Activated CD4-positive, alpha-beta T cell treated with anti-CD3 and anti-CD28 coated beads for 1 hour (primary cell): ENCODE measurements at regions not wholly inside any gene's neighbourhood (a gene's known extent, or its start where the extent isn't known, plus 50 kb on each side); places are given as distances from the start of the nearest gene placed in this dataset.

ENCODE experiments used
- DNase-seq: peaks from one replicate; pipeline ENCODE4 v3.0.0-alpha.2; 2020

GRCh38 chr2:9758741-9759140 lies 84.5 kb upstream of the TAF1B start:
- DNase-seq, result no peak

GRCh38 chr2:9760069-9760901 lies 83.0 kb upstream of the TAF1B start:
- DNase-seq, result no peak

GRCh38 chr2:9760902-9761228 lies 82.4 kb upstream of the TAF1B start:
- DNase-seq, result no peak

- no peak for DNase-seq
These were observed 81.7 kb upstream of the TAF1B start for GRCh38 chr2:9761577-9761976.

GRCh38 chr2:9762164-9762563 lies 81.1 kb upstream of the TAF1B start:
- DNase-seq, result no peak

- no peak for DNase-seq
These were observed 80.3 kb upstream of the TAF1B start for GRCh38 chr2:9762941-9763340.

- no peak for DNase-seq
These were observed 79.7 kb upstream of the TAF1B start for GRCh38 chr2:9763356-9764152.

- no peak for DNase-seq
These were observed 79.0 kb upstream of the TAF1B start for GRCh38 chr2:9764153-9764778.

GRCh38 chr2:9765611-9766531 lies 77.4 kb upstream of the TAF1B start:
- DNase-seq, result no peak

- DNase-seq, result no peak
These were observed 75.5 kb upstream of the TAF1B start for GRCh38 chr2:9767656-9768281.

- DNase-seq, result no peak
These were observed 74.9 kb upstream of the TAF1B start for GRCh38 chr2:9768388-9768787.

- DNase-seq, result no peak
These were observed 73.9 kb upstream of the TAF1B start for GRCh38 chr2:9769171-9770005.

GRCh38 chr2:9770006-9770307 lies 73.3 kb upstream of the TAF1B start:
- no peak for DNase-seq

GRCh38 chr2:9770308-9771100 lies 72.8 kb upstream of the TAF1B start:
- DNase-seq, result peak; percentile 32

- no peak for DNase-seq
These were observed 72.2 kb upstream of the TAF1B start for GRCh38 chr2:9771101-9771449.

GRCh38 chr2:9771481-9772017 lies 71.7 kb upstream of the TAF1B start:
- DNase-seq, result no peak

- no peak for DNase-seq
These were observed 71.0 kb upstream of the TAF1B start for GRCh38 chr2:9772035-9772998.

GRCh38 chr2:9772999-9773902 lies 70.0 kb upstream of the TAF1B start:
- no peak for DNase-seq
